ENCODE measurements at regions not wholly inside any gene's neighbourhood (a gene's known extent, or its start where the extent isn't known, plus 50 kb on each side); places are given as distances from the start of the nearest gene placed in this dataset.
"Not testable (repeated sequence)": the region's sequence is repeated elsewhere in the genome, so short reads cannot be mapped to it uniquely, and the experiment has no call there.

DNA sequence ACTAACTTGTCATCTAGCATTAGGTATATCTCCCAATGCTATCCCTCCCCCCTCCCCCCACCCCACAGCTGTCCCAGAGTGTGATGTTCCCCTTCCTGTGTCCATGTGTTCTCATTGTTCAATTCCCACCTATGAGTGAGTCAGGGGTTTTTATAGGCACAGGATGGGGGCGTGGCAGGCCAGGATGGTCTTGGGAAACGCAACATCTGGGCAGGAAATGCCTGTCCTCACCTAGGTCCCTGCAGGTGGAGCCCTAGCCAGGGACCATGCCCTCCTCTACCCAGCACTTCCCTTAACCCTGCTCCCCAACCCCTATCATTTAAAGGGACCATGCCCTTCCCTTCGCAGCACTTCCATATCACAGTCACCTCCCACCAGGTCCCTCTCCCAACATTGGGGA, 1430.6 kb downstream of the CDH8 start:
- TF ChIP-seq, protein P1, sequence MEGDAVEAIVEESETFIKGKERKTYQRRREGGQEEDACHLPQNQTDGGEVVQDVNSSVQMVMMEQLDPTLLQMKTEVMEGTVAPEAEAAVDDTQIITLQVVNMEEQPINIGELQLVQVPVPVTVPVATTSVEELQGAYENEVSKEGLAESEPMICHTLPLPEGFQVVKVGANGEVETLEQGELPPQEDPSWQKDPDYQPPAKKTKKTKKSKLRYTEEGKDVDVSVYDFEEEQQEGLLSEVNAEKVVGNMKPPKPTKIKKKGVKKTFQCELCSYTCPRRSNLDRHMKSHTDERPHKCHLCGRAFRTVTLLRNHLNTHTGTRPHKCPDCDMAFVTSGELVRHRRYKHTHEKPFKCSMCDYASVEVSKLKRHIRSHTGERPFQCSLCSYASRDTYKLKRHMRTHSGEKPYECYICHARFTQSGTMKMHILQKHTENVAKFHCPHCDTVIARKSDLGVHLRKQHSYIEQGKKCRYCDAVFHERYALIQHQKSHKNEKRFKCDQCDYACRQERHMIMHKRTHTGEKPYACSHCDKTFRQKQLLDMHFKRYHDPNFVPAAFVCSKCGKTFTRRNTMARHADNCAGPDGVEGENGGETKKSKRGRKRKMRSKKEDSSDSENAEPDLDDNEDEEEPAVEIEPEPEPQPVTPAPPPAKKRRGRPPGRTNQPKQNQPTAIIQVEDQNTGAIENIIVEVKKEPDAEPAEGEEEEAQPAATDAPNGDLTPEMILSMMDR (IDR thresholded peaks at IDR 0.05), result not testable (repeated sequence)
- not testable (repeated sequence) for TF ChIP-seq POLR2A (IDR thresholded peaks at IDR 0.05)

Measured in uterus (tissue), 2 donors.